Caco-2 (cell line): ENCODE measurements at regions not wholly inside any gene's neighbourhood (a gene's known extent, or its start where the extent isn't known, plus 50 kb on each side); places are given as distances from the start of the nearest gene placed in this dataset.

Experiments used
- BruUV-seq: library from RNA; stranded (reverse); fragments of 400-500 nt; replicated peaks from 2 replicates; lab custom pipeline; 2021; lab: Mats Ljungman, UMichigan
- CTCF ChIA-PET: fragments of 300-600 bp; sonication (Branson Sonifier 250); formaldehyde crosslinking; loops from one replicate; lab custom pipeline; 2022; ENCODE audit warnings: antibody characterized with exemption; lab: Charles Lee
- POLR2A ChIA-PET: fragments of 300-600 bp; sonication (Branson Sonifier 250); formaldehyde crosslinking; loops from one replicate; lab custom pipeline; 2022; ENCODE audit warnings: antibody characterized with exemption; lab: Charles Lee
- DNase-seq, 2 experiments: peaks; one replicate each; pipeline versions ENCODE4 v3.0.0 to v3.0.0-alpha.2; 2020 to 2022
- H3K27me3 ChIP-seq: replicated peaks from 2 replicates; pipeline ENCODE4 v1.6.0; 2011; ENCODE audit warnings: low read length; ENCODE audit not compliant: control insufficient read depth, insufficient read depth
- H3K36me3 ChIP-seq: 2 replicates; pipeline ENCODE4 v1.5.1; 2011; ENCODE audit warnings: low read length; ENCODE audit not compliant: control insufficient read depth, insufficient read depth
- H3K4me1 ChIP-seq: fragments of 250-450 bp; sonication (Bioruptor Pico); 2 replicates; pipeline ENCODE4 v1.5.1; 2020; ENCODE audit warnings: mild to moderate bottlenecking
- H3K4me3 ChIP-seq: 2 replicates; pipeline ENCODE4 v1.5.1; 2011; ENCODE audit warnings: low read depth, mild to moderate bottlenecking, control low read depth, low read length
- H3K9me3 ChIP-seq: fragments of 250-450 bp; sonication (Bioruptor Pico); 2 replicates; pipeline ENCODE4 v1.5.1; 2020; ENCODE audit warnings: mild to moderate bottlenecking, moderate library complexity
- H3K27ac Mint-ChIP-seq: one replicate; pipeline ENCODE4 v1.8.0; 2022; ENCODE audit warnings: mixed read lengths; ENCODE audit not compliant: unreplicated experiment
- H3K27me3 Mint-ChIP-seq: one replicate; pipeline ENCODE4 v1.8.0; 2022; ENCODE audit warnings: mixed read lengths; ENCODE audit not compliant: insufficient read depth, unreplicated experiment
- H3K36me3 Mint-ChIP-seq: one replicate; pipeline ENCODE4 v1.8.0; 2022; ENCODE audit warnings: mild to moderate bottlenecking, mixed read lengths; ENCODE audit not compliant: insufficient read depth, unreplicated experiment
- H3K4me1 Mint-ChIP-seq: one replicate; pipeline ENCODE4 v1.8.0; 2022; ENCODE audit warnings: low read depth, mixed read lengths; ENCODE audit not compliant: unreplicated experiment
- H3K4me3 Mint-ChIP-seq: one replicate; pipeline ENCODE4 v1.8.0; 2022; ENCODE audit warnings: mild to moderate bottlenecking, moderate library complexity, mixed read lengths; ENCODE audit not compliant: unreplicated experiment
- H3K9me3 Mint-ChIP-seq: one replicate; pipeline ENCODE4 v1.8.0; 2022; ENCODE audit warnings: mixed read lengths; ENCODE audit not compliant: unreplicated experiment
- intact Hi-C: fragments of 100-400 bp; cut with micrococcal nuclease; formaldehyde crosslinking; loops from one replicate; pipeline ENCODE4 v1.10.0; 2022; ENCODE audit not compliant: unreplicated experiment
- TF ChIP-seq, protein P1 (sequence below), 2 experiments: fragments of 200-600 bp in 1 of 2; IDR thresholded peaks; 1 replicate in 1 of 2; 2 replicates in 1 of 2; pipeline versions ENCODE4 v1.5.1 to v1.8.0; 2011 to 2022; ENCODE audit warnings: antibody characterized with exemption in 1 of 2, control low read depth in 1 of 2, inconsistent platforms in 1 of 2, low read depth in 1 of 2, low read length in 1 of 2, mild to moderate bottlenecking in 1 of 2, moderate library complexity in 1 of 2; ENCODE audit not compliant: insufficient read depth in 1 of 2, severe bottlenecking in 1 of 2, unreplicated experiment in 1 of 2

DNA sequence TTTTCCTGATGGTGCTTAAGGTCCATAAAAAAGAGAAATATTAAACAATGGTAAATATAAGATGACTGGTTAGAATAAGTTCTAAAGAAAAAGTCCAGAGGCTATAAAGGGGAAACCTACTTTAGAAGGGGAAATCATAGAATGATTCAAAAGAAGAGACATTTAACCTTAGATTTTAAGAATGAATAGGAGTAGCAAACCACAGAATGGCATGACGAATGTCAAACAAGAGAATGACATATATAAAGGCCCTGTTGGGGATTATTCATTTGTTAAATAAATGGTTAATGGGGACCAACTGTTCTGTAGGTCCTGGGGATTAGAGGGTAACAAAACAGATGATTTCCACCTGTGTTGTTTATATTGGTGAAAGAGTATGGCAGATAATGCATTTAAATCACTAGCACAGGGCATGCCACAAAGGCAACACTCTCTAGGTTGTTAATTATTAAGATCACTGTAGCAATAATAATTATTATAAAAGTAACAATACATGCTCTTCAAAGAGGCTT is 495.2 kb upstream of the GRIA1 start:
- no peaks in the 10 kb centered on the region for H3K4me1 Mint-ChIP-seq
- H3K9me3 Mint-ChIP-seq, result no peaks in the 10 kb centered on the region
- no peak overlapping the region for H3K27ac Mint-ChIP-seq
- POLR2A ChIA-PET, result no interaction called here
- H3K27me3 Mint-ChIP-seq, result no peaks in the 10 kb centered on the region
- no peak for DNase-seq
- intact Hi-C loops, result no loop called here
- H3K36me3 ChIP-seq, result no peaks in the 10 kb centered on the region
- H3K36me3 Mint-ChIP-seq, result no peaks in the 10 kb centered on the region
- CTCF ChIA-PET, result no interaction called here
- no TSS peak for BruUV-seq
- H3K4me3 ChIP-seq, result no peak overlapping the region
- no peak overlapping the region for H3K4me3 Mint-ChIP-seq
- TF ChIP-seq, protein P1, sequence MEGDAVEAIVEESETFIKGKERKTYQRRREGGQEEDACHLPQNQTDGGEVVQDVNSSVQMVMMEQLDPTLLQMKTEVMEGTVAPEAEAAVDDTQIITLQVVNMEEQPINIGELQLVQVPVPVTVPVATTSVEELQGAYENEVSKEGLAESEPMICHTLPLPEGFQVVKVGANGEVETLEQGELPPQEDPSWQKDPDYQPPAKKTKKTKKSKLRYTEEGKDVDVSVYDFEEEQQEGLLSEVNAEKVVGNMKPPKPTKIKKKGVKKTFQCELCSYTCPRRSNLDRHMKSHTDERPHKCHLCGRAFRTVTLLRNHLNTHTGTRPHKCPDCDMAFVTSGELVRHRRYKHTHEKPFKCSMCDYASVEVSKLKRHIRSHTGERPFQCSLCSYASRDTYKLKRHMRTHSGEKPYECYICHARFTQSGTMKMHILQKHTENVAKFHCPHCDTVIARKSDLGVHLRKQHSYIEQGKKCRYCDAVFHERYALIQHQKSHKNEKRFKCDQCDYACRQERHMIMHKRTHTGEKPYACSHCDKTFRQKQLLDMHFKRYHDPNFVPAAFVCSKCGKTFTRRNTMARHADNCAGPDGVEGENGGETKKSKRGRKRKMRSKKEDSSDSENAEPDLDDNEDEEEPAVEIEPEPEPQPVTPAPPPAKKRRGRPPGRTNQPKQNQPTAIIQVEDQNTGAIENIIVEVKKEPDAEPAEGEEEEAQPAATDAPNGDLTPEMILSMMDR (IDR thresholded peaks at IDR 0.05; ENCODE audit: insufficient read depth in 1 of 2, low read depth in 1 of 2, low read length in 1 of 2, severe bottlenecking in 1 of 2, unreplicated experiment in 1 of 2), result no peak
- H3K9me3 ChIP-seq, result no peaks in the 10 kb centered on the region
- H3K4me1 ChIP-seq, result no peaks in the 10 kb centered on the region
- no peaks in the 10 kb centered on the region for H3K27me3 ChIP-seq

DNA sequence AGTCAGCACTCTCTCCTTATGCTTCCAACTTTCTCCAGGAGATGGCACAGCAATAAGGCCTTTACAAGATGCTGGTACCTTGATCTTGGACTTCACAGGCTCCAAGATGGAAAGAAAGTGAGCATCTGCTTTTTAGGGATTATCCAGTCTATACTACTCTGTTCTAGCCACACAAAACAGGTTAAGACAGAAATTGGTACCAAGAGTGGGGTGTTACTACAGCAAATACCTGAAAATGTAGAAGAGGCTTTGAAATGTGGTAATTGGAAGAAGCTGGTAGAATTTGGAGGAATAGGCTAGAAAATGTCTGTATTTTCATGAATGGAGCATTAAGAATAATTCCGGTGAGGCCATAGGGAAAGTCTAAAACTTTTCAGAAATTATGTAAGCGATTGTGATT is 484.8 kb upstream of the GRIA1 start:
- TF ChIP-seq, protein P1 (IDR thresholded peaks at IDR 0.05; ENCODE audit: insufficient read depth in 1 of 2, low read depth in 1 of 2, low read length in 1 of 2, severe bottlenecking in 1 of 2, unreplicated experiment in 1 of 2), result no peak
- Mint-ChIP-seq H3K27me3 (no peaks in the 10 kb centered on the region), H3K4me1 (no peaks in the 10 kb centered on the region), H3K36me3 (no peaks in the 10 kb centered on the region), H3K4me3 (no peak overlapping the region), H3K27ac (no peak overlapping the region), H3K9me3 (no peaks in the 10 kb centered on the region)
- Histone ChIP-seq H3K36me3 (no peaks in the 10 kb centered on the region), H3K4me3 (no peak overlapping the region), H3K27me3 (no peaks in the 10 kb centered on the region), H3K9me3 (0 out of 2 replicates have a peak, but pooled peaks cover 2% of the 10 kb centered on the region), H3K4me1 (no peaks in the 10 kb centered on the region)
- no TSS peak for BruUV-seq
- intact Hi-C loops, result no loop called here
- POLR2A ChIA-PET, result no interaction called here
- DNase-seq, result no peak
- CTCF ChIA-PET, result no interaction called here

DNA sequence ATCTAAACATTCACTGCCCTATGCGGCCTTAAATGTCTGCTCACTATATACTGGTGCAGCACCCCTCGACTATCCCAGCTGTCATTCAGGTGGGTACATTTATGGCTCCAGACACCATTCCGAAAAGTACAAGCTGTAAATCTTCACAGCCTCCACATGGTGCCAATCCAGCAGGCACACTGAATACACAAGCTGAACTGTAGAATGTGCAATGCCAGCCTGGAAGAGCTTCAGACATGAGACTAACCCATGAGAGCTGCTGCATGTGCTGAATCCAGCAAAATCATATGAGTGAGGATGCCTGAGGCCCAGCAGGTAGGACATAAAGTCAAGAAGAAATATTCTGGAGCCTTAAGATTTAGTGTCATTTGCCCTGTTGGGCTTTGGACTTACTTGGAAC is 483.8 kb upstream of the GRIA1 start:
- Mint-ChIP-seq H3K4me1 (no peaks in the 10 kb centered on the region), H3K9me3 (no peaks in the 10 kb centered on the region), H3K4me3 (no peak overlapping the region), H3K36me3 (no peaks in the 10 kb centered on the region), H3K27me3 (no peaks in the 10 kb centered on the region), H3K27ac (no peak overlapping the region)
- no peaks in the 10 kb centered on the region for H3K36me3 ChIP-seq
- BruUV-seq, result no TSS peak
- no peaks in the 10 kb centered on the region for H3K27me3 ChIP-seq
- intact Hi-C loops, result no loop called here
- no peaks in the 10 kb centered on the region for H3K4me1 ChIP-seq
- TF ChIP-seq, protein P1 (IDR thresholded peaks at IDR 0.05; ENCODE audit: insufficient read depth in 1 of 2, low read depth in 1 of 2, low read length in 1 of 2, severe bottlenecking in 1 of 2, unreplicated experiment in 1 of 2), result no peak
- ChIA-PET CTCF (no interaction called here), POLR2A (no interaction called here)
- H3K4me3 ChIP-seq, result no peak overlapping the region
- DNase-seq, result no peak
- H3K9me3 ChIP-seq, result 0 out of 2 replicates have a peak, but pooled peaks cover 2% of the 10 kb centered on the region
